Neutrophil (primary cell): ENCODE measurements at regions not wholly inside any gene's neighbourhood (a gene's known extent, or its start where the extent isn't known, plus 50 kb on each side); places are given as distances from the start of the nearest gene placed in this dataset.
"Not testable (repeated sequence)": the region's sequence is repeated elsewhere in the genome, so short reads cannot be mapped to it uniquely, and the experiment has no call there.

Experiments
- H3K27ac ChIP-seq: fragments of 200-600 bp; sonication (generic); 2 replicates; pipeline ENCODE4 v1.5.1; 2016; ENCODE audit warnings: mild to moderate bottlenecking, moderate library complexity
- H3K27me3 ChIP-seq: fragments of 200-600 bp; sonication (generic); 2 replicates; pipeline ENCODE4 v1.6.0; 2016; ENCODE audit warnings: mild to moderate bottlenecking
- H3K36me3 ChIP-seq: fragments of 200-600 bp; sonication (generic); 2 replicates; pipeline ENCODE4 v1.5.1; 2017
- H3K4me1 ChIP-seq, 2 experiments: fragments of 200-600 bp in 1 of 2; sonication (generic) in 1 of 2; 1 replicate in 1 of 2; 2 replicates in 1 of 2; pipeline versions ENCODE4 v1.5.1 to v1.6.1; 2013 to 2016; ENCODE audit warnings: low read depth in 1 of 2, low read length in 1 of 2, mild to moderate bottlenecking in 1 of 2, moderate library complexity in 1 of 2; ENCODE audit not compliant: control insufficient read depth in 1 of 2, insufficient read depth in 1 of 2
- H3K4me3 ChIP-seq, 2 experiments: fragments of 200-600 bp in 1 of 2; sonication (generic) in 1 of 2; 1 replicate in 1 of 2; 2 replicates in 1 of 2; pipeline ENCODE4 v1.5.1; 2013 to 2016; ENCODE audit warnings: low read depth in 1 of 2, low read length in 1 of 2, mild to moderate bottlenecking in 1 of 2, moderate library complexity in 1 of 2
- H3K9me3 ChIP-seq: fragments of 200-600 bp; sonication (generic); 2 replicates; pipeline ENCODE4 v1.5.1; 2016
- CTCF ChIP-seq: fragments of 200-600 bp; sonication (generic); IDR thresholded peaks from 2 replicates; pipeline ENCODE4 v1.5.1; 2016; ENCODE audit warnings: antibody characterized with exemption

DNA sequence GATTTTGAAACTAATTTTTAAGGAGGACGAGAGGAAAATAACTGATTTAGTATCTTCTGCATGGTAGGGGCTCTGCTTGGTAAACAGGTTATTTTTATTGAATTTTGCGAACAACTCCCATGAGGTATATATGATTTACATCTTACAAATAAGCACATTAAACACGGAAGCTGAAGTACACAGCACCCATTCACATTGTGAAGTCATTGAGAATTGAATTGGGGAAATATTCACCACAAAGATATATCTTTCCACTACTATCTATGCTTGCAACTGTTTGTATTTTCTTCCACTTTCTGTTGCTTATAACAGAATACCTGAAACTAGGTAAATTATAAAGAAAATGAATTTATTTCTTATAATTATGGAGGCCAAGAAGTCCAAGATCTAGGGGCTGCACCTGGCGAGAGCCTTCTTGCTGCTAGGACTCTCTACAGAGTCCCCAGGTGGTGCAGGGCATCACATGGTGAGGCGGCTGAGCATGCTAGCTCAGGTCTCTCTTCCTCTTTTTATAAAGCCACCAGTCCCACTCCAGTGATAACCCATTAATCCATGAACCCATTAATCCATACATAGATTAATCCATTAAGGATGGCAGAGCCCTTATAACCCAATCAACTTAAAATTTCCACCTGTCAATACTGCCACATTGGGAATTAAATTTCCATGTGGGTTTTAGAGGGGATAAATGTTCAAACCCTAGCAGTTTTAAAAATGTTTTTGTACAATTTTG lies 79.0 kb upstream of the ZNF608 start:
- H3K4me3 ChIP-seq: no peak overlapping the region
- no peaks in the 10 kb centered on the region for H3K27me3 ChIP-seq
- no peak overlapping the region for H3K27ac ChIP-seq
- TF ChIP-seq CTCF: no peak
- no peaks in the 10 kb centered on the region for H3K9me3 ChIP-seq
- peaks cover 8 to 15% of the 10 kb centered on the region in 2 experiments for H3K4me1 ChIP-seq
- H3K36me3 ChIP-seq: no peaks in the 10 kb centered on the region

- no peaks in the 10 kb centered on the region for H3K9me3 ChIP-seq
- H3K4me3 ChIP-seq: no peak overlapping the region
- H3K27me3 ChIP-seq: no peaks in the 10 kb centered on the region
- no peaks in the 10 kb centered on the region for H3K36me3 ChIP-seq
- H3K27ac ChIP-seq: no peak overlapping the region
- TF ChIP-seq CTCF: no peak
- H3K4me1 ChIP-seq: peaks cover 11 to 15% of the 10 kb centered on the region in 2 experiments
Measured at GRCh38 chr5:124825983-124826337, 79.5 kb upstream of the ZNF608 start.

- Histone ChIP-seq H3K27ac (no peak overlapping the region), H3K9me3 (no peaks in the 10 kb centered on the region), H3K36me3 (no peaks in the 10 kb centered on the region), H3K4me1 (peaks cover 38 to 43% of the 10 kb centered on the region in 2 experiments), H3K27me3 (no peaks in the 10 kb centered on the region), H3K4me3 (no peak overlapping the region)
- TF ChIP-seq CTCF: no peak
Measured at GRCh38 chr5:124828731-124829234, 82.3 kb upstream of the ZNF608 start.

DNA sequence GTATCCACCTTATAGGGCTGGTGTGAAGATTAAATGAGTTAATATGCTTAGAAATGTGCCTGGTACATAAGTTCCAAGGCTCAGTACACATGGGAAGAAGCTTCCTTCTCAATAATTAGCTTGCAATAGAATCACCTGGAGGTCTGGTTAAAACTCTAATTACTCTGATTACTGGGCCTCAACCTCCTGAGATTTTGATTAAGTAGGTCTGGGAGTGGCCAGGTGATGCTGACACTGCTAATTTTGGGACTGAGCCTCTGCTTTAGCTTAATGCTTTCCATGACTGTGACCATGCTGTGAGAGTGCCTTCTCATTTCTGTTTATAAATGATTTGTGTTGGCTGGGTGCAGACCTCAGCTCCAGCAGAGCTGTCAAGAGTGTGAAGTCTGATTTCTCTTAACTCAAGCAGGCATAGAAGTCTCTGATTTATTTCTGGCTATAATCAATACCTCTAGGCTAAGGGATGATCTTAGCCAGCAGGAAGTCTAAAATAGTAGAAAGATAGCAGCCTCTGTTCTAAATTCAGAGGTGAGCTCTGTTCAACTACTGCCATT lies 85.3 kb upstream of the ZNF608 start:
- Histone ChIP-seq H3K9me3 (no peaks in the 10 kb centered on the region), H3K4me3 (no peak overlapping the region), H3K27ac (peak overlapping the region; percentile 70), H3K36me3 (no peaks in the 10 kb centered on the region), H3K4me1 (peaks cover 30% of the 10 kb centered on the region in 2 experiments), H3K27me3 (no peaks in the 10 kb centered on the region)
- TF ChIP-seq CTCF: no peak

DNA sequence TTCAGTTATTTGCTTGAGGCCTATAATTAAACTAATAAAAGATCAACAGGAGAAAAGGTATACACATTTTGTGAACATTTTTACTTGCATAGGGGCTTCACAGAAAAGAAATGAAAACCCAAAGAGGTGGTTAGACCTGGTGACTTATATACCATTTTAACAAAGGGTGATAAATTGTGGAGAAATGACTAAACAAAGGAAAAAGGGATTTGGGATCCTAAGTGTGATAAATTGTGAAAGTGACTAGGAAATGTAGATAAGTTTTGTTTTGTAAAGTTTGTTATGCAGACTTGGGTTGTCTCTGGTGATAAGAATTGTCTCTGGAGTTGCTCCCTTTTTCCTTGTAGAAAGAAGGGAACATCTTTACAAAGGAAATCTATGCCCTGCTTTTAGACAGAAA lies 86.1 kb upstream of the ZNF608 start:
- no peaks in the 10 kb centered on the region for H3K9me3 ChIP-seq
- no peaks in the 10 kb centered on the region for H3K27me3 ChIP-seq
- H3K4me1 ChIP-seq: peaks cover 30% of the 10 kb centered on the region in 2 experiments
- H3K27ac ChIP-seq: peak overlapping the region; percentile 70
- no peak for TF ChIP-seq CTCF
- peak overlapping the region in 1 of 2 experiments; percentile 9 for H3K4me3 ChIP-seq
- H3K36me3 ChIP-seq: no peaks in the 10 kb centered on the region

- H3K27me3 ChIP-seq, H3K27ac ChIP-seq, H3K9me3 ChIP-seq, H3K4me3 ChIP-seq, H3K36me3 ChIP-seq: not testable (repeated sequence)
- H3K4me1 ChIP-seq: peaks cover 55 to 56% of the 10 kb centered on the region in 2 experiments
Measured at GRCh38 chr5:124836314-124836713, 89.9 kb upstream of the ZNF608 start.
